HepG2 (cell line): ENCODE measurements at regions not wholly inside any gene's neighbourhood (a gene's known extent, or its start where the extent isn't known, plus 50 kb on each side); places are given as distances from the start of the nearest gene placed in this dataset.

Source experiments
- ARNT ChIP-seq: fragments of 450-650 bp; IDR thresholded peaks from 2 replicates; pipeline ENCODE4 v1.6.1; 2017
- CBX5 ChIP-seq: sonication (generic); formaldehyde crosslinking; IDR thresholded peaks from 2 replicates; pipeline ENCODE4 v1.4.0; 2020; ENCODE audit warnings: missing genetic modification reagents, borderline replicate concordance
- CTCF ChIP-seq: sonication (generic); formaldehyde crosslinking; IDR thresholded peaks from 2 replicates; pipeline ENCODE4 v1.5.0; 2020; ENCODE audit warnings: mild to moderate bottlenecking, missing genetic modification reagents, moderate library complexity
- EZH2 ChIP-seq: conservative IDR thresholded peaks from 2 replicates; pipeline ENCODE4 v1.6.1; 2012; ENCODE audit warnings: mild to moderate bottlenecking, low read depth, low read length, moderate library complexity
- KIAA2018 ChIP-seq: sonication (generic); formaldehyde crosslinking; IDR thresholded peaks from 2 replicates; pipeline ENCODE4 v1.5.0; 2020; ENCODE audit warnings: mild to moderate bottlenecking, missing genetic modification reagents, borderline replicate concordance
- POGK ChIP-seq: sonication (generic); formaldehyde crosslinking; conservative IDR thresholded peaks from 2 replicates; pipeline ENCODE4 v1.8.0; 2022; ENCODE audit warnings: mild to moderate bottlenecking, moderate library complexity, missing genetic modification reagents
- POLR2A ChIP-seq, 2 experiments: IDR thresholded peaks; 2 replicates each; pipeline ENCODE4 v1.6.1; 2011; ENCODE audit warnings: low read depth in 2 of 2, low read length in 2 of 2, mild to moderate bottlenecking in 1 of 2, moderate library complexity in 1 of 2; ENCODE audit not compliant: insufficient read depth in 1 of 2

- TF ChIP-seq EZH2 (no peak), CTCF (CRISPR knock-in tag) (no peak), POGK (CRISPR knock-in tag) (no peak), KIAA2018 (CRISPR knock-in tag) (no peak), CBX5 (CRISPR knock-in tag) (no peak), ARNT (no peak), POLR2A (IDR thresholded peaks at IDR 0.05; ENCODE audit: insufficient read depth in 1 of 2, low read depth in 2 of 2, low read length in 2 of 2) (no peak)
Observed at GRCh38 chr3:18512007-18512406, 86.9 kb upstream of the SATB1 start.
